Neural progenitor cell (in vitro differentiated cells): ENCODE measurements at regions not wholly inside any gene's neighbourhood (a gene's known extent, or its start where the extent isn't known, plus 50 kb on each side); places are given as distances from the start of the nearest gene placed in this dataset.

Source experiments
- DNase-seq: peaks from one replicate; pipeline ENCODE4 v3.0.0-alpha.2; 2016; ENCODE audit warnings: low spot score
- H2AFZ ChIP-seq: fragments of 200-600 bp; sonication (generic); replicated peaks from 2 replicates; pipeline ENCODE4 v1.6.1; 2016; ENCODE audit warnings: antibody characterized with exemption
- H3F3A ChIP-seq: fragments of 200-600 bp; sonication (generic); 2 replicates; pipeline ENCODE4 v1.6.1; 2016; ENCODE audit warnings: antibody characterized with exemption, low read depth
- H3K27ac ChIP-seq: fragments of 200-600 bp; sonication (generic); 2 replicates; pipeline ENCODE4 v1.5.1; 2016; ENCODE audit warnings: mild to moderate bottlenecking
- H3K27me3 ChIP-seq: fragments of 200-600 bp; sonication (generic); 2 replicates; pipeline ENCODE4 v1.6.1; 2016; ENCODE audit warnings: mild to moderate bottlenecking, moderate library complexity
- H3K36me3 ChIP-seq: fragments of 200-600 bp; sonication (generic); 2 replicates; pipeline ENCODE4 v1.5.1; 2016
- H3K4me1 ChIP-seq: fragments of 200-600 bp; sonication (generic); 2 replicates; pipeline ENCODE4 v1.6.1; 2016; ENCODE audit warnings: mixed run types
- H3K4me2 ChIP-seq: fragments of 200-600 bp; sonication (generic); 2 replicates; pipeline ENCODE4 v1.6.1; 2016
- H3K4me3 ChIP-seq: fragments of 200-600 bp; sonication (generic); 2 replicates; pipeline ENCODE4 v1.5.1; 2016
- H3K79me2 ChIP-seq: fragments of 200-600 bp; sonication (generic); 2 replicates; pipeline ENCODE4 v1.6.1; 2016; ENCODE audit warnings: low read depth
- H3K9ac ChIP-seq: fragments of 200-600 bp; sonication (generic); 2 replicates; pipeline ENCODE4 v1.6.1; 2016
- H3K9me3 ChIP-seq: fragments of 200-600 bp; sonication (generic); 2 replicates; pipeline ENCODE4 v1.5.1; 2016; ENCODE audit warnings: low read depth
- H4K20me1 ChIP-seq: fragments of 200-600 bp; sonication (generic); 2 replicates; pipeline ENCODE4 v1.6.1; 2016; ENCODE audit warnings: low read depth
- H3K27ac Mint-ChIP-seq: 3 replicates; pipeline ENCODE4 v1.8.0; 2021; ENCODE audit warnings: mixed read lengths
- H3K27me3 Mint-ChIP-seq: 2 replicates; pipeline ENCODE4 v1.8.0; 2022; ENCODE audit warnings: low read depth, mild to moderate bottlenecking, inconsistent platforms, moderate library complexity, mixed read lengths; ENCODE audit not compliant: insufficient read depth
- H3K36me3 Mint-ChIP-seq: 3 replicates; pipeline ENCODE4 v1.8.0; 2021; ENCODE audit warnings: mixed read lengths
- H3K4me1 Mint-ChIP-seq: 3 replicates; pipeline ENCODE4 v1.8.0; 2021; ENCODE audit warnings: mixed read lengths
- H3K4me3 Mint-ChIP-seq: 3 replicates; pipeline ENCODE4 v1.8.0; 2021; ENCODE audit warnings: mild to moderate bottlenecking, moderate library complexity, mixed read lengths
- H3K9me3 Mint-ChIP-seq: 3 replicates; pipeline ENCODE4 v1.8.0; 2020; ENCODE audit warnings: mixed read lengths
- EZH2 ChIP-seq: fragments of 200-600 bp; sonication (generic); IDR thresholded peaks from 2 replicates; pipeline ENCODE4 v1.6.1; 2017; ENCODE audit warnings: antibody characterized with exemption, mild to moderate bottlenecking, moderate library complexity
- EZH2phosphoT487 ChIP-seq: fragments of 200-600 bp; sonication (generic); IDR thresholded peaks from 2 replicates; pipeline ENCODE4 v1.6.1; 2017; ENCODE audit warnings: antibody characterized with exemption
- TF ChIP-seq, protein P1 (sequence below): fragments of 200-600 bp; sonication (generic); IDR thresholded peaks from 2 replicates; pipeline ENCODE4 v1.5.1; 2017; ENCODE audit warnings: antibody characterized with exemption, mild to moderate bottlenecking

DNA sequence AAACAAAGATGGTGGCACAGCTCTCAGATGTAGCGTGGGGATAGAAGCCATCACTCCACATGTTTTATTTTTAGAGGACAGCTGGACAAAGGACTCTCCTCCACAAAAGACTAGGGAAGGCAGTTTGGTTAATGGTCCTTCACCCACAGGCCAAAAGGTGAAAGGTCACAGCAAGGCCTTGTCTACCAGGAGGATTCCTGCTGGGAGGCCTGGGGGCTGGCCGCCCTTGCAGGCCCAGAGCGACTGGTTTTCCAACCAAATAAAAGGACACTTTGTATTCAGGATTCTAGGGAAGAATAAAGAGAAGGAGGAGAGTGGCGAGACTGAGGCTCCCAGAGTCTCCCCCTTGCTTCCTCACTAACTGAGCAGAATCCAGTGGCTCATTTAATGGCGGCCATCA is 94.3 kb downstream of the AXIN2 start:
- Histone ChIP-seq H3K4me3 (no peak overlapping the region), H3F3A (no peaks in the 10 kb centered on the region), H3K79me2 (no peaks in the 10 kb centered on the region), H3K9ac (no peak overlapping the region), H3K27me3 (no peaks in the 10 kb centered on the region), H3K27ac (no peak overlapping the region), H4K20me1 (no peaks in the 10 kb centered on the region), H3K4me2 (no peak overlapping the region), H2AFZ (no peak overlapping the region), H3K36me3 (no peaks in the 10 kb centered on the region), H3K4me1 (peaks cover 18% of the 10 kb centered on the region), H3K9me3 (no peaks in the 10 kb centered on the region)
- Mint-ChIP-seq H3K27ac (peak overlapping the region; percentile 96), H3K4me1 (peaks cover 33% of the 10 kb centered on the region), H3K27me3 (peaks cover 12% of the 10 kb centered on the region), H3K4me3 (no peak overlapping the region), H3K36me3 (peaks cover 2% of the 10 kb centered on the region), H3K9me3 (peaks cover 16% of the 10 kb centered on the region)
- DNase-seq: peak; percentile 49
- TF ChIP-seq EZH2phosphoT487: no peak
- TF ChIP-seq EZH2: no peak
- TF ChIP-seq, protein P1, sequence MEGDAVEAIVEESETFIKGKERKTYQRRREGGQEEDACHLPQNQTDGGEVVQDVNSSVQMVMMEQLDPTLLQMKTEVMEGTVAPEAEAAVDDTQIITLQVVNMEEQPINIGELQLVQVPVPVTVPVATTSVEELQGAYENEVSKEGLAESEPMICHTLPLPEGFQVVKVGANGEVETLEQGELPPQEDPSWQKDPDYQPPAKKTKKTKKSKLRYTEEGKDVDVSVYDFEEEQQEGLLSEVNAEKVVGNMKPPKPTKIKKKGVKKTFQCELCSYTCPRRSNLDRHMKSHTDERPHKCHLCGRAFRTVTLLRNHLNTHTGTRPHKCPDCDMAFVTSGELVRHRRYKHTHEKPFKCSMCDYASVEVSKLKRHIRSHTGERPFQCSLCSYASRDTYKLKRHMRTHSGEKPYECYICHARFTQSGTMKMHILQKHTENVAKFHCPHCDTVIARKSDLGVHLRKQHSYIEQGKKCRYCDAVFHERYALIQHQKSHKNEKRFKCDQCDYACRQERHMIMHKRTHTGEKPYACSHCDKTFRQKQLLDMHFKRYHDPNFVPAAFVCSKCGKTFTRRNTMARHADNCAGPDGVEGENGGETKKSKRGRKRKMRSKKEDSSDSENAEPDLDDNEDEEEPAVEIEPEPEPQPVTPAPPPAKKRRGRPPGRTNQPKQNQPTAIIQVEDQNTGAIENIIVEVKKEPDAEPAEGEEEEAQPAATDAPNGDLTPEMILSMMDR: no peak

DNA sequence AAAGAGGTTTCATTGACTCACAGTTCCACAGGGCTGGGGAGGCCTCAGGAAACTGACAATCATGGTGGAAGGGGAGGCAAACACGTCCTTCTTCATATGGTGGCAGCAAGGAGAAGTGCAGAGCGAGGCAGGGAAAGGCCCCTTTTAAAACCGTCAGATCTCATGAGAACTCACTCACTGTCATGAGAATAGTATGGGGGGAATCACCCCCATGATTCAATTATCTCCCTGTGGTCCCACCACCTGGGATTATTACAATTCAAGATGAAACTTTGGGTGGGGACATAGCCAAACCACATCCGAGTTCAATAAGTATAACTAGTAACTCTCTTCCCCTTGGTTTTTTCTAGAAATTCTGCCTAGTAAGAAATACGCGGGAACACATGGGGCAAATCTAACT is 94.9 kb downstream of the AXIN2 start:
- Mint-ChIP-seq H3K27ac (peak overlapping the region; percentile 96), H3K4me3 (no peak overlapping the region), H3K4me1 (peaks cover 29% of the 10 kb centered on the region), H3K9me3 (peaks cover 18% of the 10 kb centered on the region), H3K27me3 (peaks cover 14% of the 10 kb centered on the region), H3K36me3 (peaks cover 2% of the 10 kb centered on the region)
- DNase-seq: no peak
- H2AFZ ChIP-seq: no peak overlapping the region
- H3F3A ChIP-seq: no peaks in the 10 kb centered on the region
- no peak overlapping the region for H3K27ac ChIP-seq
- no peaks in the 10 kb centered on the region for H3K27me3 ChIP-seq
- H3K79me2 ChIP-seq: no peaks in the 10 kb centered on the region
- no peaks in the 10 kb centered on the region for H3K36me3 ChIP-seq
- H3K4me3 ChIP-seq: no peak overlapping the region
- H3K4me1 ChIP-seq: peaks cover 18% of the 10 kb centered on the region
- H3K9me3 ChIP-seq: no peaks in the 10 kb centered on the region
- no peak overlapping the region for H3K4me2 ChIP-seq
- no peak for TF ChIP-seq EZH2
- TF ChIP-seq EZH2phosphoT487: no peak
- TF ChIP-seq, protein P1: no peak
- no peak overlapping the region for H3K9ac ChIP-seq
- H4K20me1 ChIP-seq: no peaks in the 10 kb centered on the region

DNA sequence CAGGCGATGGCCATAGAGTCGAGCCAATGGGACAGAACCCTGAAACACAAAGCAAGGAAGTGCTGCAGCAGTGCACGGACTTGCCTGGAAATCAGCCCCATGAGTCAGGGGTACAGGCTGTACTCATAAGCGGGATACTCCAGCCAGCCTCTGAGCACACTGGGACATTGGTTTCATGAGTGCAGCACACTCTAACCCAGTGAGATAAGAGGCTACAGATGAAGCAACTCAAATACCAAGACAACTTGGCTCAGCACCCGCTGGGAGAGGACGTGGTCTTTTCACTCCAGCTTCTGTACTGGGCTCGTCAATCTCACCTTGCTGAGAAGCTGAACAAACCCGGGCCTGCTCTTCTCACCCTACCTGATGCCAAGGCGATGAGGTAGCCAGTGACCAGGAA is 98.2 kb downstream of the AXIN2 start:
- peaks cover 2% of the 10 kb centered on the region for H3K36me3 Mint-ChIP-seq
- Histone ChIP-seq H3K4me2 (no peak overlapping the region), H3K9ac (no peak overlapping the region), H3K9me3 (no peaks in the 10 kb centered on the region), H3K4me1 (peaks cover 24% of the 10 kb centered on the region), H3K27me3 (no peaks in the 10 kb centered on the region), H2AFZ (no peak overlapping the region), H3K36me3 (no peaks in the 10 kb centered on the region), H3K79me2 (no peaks in the 10 kb centered on the region), H3F3A (no peaks in the 10 kb centered on the region), H4K20me1 (no peaks in the 10 kb centered on the region), H3K27ac (no peak overlapping the region), H3K4me3 (no peak overlapping the region)
- peaks cover 16% of the 10 kb centered on the region for H3K9me3 Mint-ChIP-seq
- TF ChIP-seq EZH2phosphoT487 (no peak), EZH2 (no peak)
- TF ChIP-seq, protein P1: no peak
- H3K4me1 Mint-ChIP-seq: peaks cover 34% of the 10 kb centered on the region
- H3K27me3 Mint-ChIP-seq: peaks cover 18% of the 10 kb centered on the region
- H3K4me3 Mint-ChIP-seq: no peak overlapping the region
- no peak for DNase-seq
- peak overlapping the region; percentile 25 for H3K27ac Mint-ChIP-seq
